HG03558 (cell line): ENCODE measurements at regions not wholly inside any gene's neighbourhood (a gene's known extent, or its start where the extent isn't known, plus 50 kb on each side); places are given as distances from the start of the nearest gene placed in this dataset.

Experiments used
- ATAC-seq: cut with Tn5 transposase; IDR thresholded peaks from one replicate; pipeline ENCODE4 v1.9.1; 2021; ENCODE audit warnings: moderate number of reproducible peaks; ENCODE audit not compliant: unreplicated experiment; ENCODE audit errors: extremely low read depth

DNA sequence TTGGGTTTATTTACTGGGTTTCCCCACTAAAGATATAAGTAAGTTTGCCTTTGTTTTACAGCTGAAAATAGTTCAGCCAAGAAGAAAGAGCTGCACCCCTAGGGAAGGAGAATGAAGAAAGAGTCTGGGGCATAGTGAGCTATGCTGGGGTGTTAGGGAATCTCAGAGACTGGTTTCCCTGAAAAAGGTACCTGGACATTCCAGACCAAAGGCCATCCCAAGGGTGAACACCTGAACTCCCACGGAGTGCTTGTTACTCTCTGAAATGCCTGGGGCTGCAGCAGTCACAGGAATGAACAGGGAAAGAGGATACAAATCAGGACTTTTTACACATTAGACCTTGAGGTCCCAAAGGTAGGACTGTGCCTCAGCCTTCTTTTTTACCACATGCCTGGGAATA lies 337.6 kb upstream of the SLC10A2 start:
- ATAC-seq, result no peak

DNA sequence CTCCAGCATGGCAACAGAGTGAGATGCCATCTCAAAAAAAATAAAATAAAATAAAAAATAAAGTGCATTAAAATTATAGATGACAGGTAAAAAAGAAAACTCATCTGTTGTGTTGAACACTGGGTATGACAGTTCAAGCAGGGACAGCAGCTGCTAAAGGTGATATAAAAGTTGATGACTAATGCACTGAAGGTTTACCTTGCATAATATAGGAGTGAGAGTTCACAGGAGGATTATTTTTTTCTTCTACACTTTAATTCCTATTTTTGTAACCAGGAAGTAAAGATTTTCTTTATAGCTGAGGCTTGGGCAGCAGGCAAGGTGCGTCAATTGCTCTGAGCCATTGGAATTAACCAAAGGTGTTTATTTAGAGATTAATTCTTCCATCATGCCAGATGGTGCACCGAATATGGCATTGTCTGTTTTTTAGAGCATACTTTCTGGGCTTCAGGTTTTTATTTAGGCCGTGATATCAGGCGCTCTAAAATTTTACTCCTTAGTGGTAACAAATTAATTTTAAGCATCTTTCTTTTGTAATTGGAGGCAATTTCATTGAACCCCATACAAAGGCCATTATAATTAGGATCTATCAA lies 337.0 kb upstream of the SLC10A2 start:
- no peak for ATAC-seq

GRCh38 chr13:103395139-103395538 lies 328.9 kb upstream of the SLC10A2 start:
- no peak for ATAC-seq

- no peak for ATAC-seq
These were observed 328.4 kb upstream of the SLC10A2 start for GRCh38 chr13:103394618-103395017.

DNA sequence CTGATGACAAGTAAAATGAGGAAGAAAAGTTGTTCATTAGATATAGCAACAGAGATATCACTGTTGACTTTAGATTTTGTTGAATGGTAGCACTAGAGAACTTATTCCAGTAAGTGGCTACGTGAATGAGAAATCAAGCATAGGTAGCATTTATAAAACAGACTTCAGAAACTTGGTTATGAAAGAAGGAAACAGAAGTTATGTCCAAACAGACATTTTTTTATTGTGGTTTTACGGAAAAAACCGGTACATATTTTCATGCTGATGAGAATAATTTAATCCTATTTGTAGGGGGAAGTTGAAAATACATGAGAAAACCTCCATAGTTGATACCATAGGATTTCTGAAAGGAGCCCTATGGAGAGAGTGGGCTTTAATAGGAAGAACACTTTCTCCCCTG lies 325.7 kb upstream of the SLC10A2 start:
- ATAC-seq, result no peak

DNA sequence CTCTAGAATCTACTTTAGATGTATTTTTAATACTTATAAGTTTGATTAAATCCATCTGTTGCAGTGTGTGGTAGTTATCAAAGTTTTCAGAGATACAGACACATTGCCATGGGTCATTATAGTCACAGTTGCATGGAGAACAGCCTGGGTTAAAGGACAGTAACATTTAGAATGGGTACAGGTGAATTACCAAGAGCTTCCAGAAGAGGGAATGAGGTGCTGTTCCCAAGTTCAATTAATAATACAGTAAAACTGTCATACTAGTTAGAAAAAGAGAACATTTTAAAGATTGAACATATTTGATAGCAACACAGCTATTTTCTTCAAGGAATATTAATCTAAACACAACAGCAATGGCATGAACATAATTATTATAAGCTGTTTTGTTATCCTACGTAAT lies 322.6 kb upstream of the SLC10A2 start:
- ATAC-seq, result no peak

- ATAC-seq, result no peak
These were observed 320.1 kb upstream of the SLC10A2 start for GRCh38 chr13:103386341-103386740.

GRCh38 chr13:103373916-103374315 lies 307.7 kb upstream of the SLC10A2 start:
- no peak for ATAC-seq

DNA sequence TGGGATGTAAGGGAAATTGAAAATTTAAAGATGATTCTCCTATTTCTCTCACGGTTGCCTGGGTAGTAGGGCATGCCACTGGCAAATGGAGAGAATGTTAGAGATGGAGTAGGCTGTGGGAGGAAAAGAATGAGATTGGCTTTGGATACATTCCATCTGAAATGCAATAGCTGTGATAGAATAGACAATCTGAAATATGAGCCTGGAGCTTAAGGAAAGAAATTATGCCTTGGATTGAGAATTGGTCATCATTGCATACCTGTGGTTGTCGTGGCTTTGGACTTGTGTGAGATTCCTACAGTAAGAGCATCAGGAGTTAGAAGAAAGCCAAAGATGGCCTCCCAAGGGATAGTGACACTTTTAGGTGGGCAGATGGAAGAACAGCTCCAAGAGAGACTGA lies 305.1 kb upstream of the SLC10A2 start:
- ATAC-seq, result no peak

DNA sequence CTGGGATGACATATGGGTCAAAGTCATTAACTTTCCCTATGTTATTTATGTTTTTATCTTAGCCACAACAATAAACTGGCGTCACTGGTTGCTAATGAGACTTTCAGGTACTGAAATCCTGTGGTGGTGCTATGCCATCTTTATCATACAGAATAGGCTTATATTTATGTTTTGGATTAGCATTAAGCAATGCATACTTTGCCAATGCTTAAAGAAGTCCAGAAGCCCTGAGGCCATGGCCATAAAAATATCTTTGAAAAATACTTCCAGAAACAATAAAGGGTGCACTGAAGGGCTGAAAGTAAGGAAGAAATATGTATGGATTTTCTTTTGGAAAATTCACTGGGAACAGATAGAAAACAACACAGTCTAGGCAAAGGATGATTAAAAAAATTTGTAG lies 304.6 kb upstream of the SLC10A2 start:
- no peak for ATAC-seq

DNA sequence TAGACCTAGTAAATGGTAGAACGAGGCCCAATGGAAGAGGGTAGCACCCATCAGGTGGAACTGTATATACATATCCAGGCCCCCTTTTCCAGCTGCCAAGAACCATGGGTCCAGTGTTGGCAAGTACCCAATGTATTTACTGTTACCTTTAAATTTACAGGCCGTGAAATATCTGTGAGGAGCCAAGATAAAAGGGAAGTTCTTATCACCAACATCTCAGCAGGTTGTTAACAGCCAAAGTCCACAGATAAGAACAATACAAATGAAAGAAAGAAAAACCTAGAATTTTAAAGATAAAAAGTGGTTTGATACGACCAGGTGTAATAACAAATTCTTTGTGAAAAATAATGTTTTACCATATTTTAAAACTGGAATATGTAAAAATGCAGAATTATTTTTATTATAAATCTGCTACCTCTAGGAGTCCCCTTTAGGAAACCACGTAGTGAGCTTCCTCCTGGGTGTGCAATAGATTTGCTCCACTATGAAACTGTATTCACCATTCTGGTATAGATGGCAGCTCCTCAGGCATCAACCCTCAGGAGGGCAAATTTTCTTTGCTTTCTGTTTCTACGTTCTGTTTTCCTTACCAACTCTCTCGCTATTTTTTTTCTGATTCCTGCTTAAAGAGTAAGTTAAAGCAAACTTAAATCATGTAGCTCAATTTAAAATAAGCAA lies 292.2 kb upstream of the SLC10A2 start:
- ATAC-seq, result no peak

- ATAC-seq, result no peak
These were observed 290.1 kb upstream of the SLC10A2 start for GRCh38 chr13:103356226-103356864.

GRCh38 chr13:103354171-103354570 lies 288.0 kb upstream of the SLC10A2 start:
- no peak for ATAC-seq

DNA sequence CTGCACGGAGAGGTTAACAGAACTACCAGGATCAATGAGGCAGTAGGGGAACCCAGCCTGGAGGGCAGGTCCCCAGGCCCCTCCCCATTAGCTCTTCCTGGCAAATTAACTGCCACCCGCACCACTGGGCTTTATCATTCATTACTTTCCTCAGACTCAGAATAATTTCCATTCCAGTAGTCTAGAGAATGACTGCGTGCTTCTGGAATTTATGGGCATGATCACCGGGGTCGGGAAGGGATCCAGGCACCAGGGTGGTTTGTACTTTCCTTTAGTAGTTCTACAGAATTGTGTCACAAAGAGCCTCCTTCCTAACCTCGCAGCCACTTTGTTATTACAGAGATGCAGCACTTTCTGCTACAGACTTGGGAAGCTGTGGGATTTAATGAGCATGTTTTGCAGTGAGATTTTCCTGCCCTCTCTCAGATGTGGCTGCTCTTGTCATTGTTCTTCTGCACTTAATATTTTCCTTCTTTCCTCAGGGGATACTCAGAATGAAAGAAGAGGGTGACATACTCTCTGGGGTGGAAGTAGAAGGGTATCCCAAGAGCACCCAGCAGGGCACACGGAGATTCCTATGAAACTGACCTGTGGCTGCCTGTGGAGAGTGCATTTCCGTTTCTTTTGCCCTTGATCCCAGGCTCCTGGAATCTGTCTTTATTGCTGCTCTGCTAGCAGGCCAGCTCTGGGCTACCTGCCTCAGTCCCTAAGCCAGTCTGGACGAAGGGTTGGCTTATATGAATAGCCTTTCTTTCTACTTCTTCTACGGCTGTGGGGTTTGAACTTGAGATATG lies 285.0 kb upstream of the SLC10A2 start:
- ATAC-seq, result no peak

- no peak for ATAC-seq
These were observed 283.9 kb upstream of the SLC10A2 start for GRCh38 chr13:103350147-103350546.

DNA sequence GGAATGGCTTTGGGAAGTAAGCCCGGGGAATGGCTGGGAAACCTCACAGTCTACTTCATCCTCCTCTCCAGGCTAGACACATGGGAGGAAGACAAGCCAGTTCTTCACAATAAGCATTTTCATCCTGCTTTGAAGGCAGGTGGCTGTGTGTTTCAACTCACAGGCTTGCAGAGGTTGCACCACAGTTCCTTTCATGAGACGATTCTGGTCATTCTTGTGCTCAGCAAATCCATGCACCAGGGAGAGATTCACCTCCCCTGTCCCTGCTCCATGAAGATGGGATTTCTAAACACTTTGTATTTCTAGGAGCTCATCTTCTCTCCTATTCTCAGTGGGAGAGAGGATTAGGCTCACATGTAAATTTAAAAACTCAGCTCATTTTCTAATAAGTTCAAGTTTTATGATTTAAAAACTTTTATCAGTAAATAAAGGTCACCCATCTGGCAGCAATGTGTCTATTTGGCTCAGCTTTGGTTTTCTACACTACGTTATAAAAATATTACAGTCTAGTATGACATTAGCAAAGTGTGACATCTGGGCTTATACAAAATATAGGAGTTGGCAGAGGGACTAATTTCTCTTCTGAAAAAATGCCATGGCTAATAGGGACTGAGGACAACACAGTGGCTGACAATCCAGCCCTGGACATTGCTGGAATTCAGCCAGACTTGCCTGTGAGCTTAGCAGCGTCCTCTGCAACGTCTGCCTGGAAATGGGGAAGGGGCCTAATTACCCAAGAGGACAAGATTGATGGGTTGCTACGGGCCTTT lies 283.2 kb upstream of the SLC10A2 start:
- ATAC-seq, result no peak

GRCh38 chr13:103335241-103335640 lies 269.0 kb upstream of the SLC10A2 start:
- no peak for ATAC-seq

- ATAC-seq, result no peak
These were observed 265.7 kb upstream of the SLC10A2 start for GRCh38 chr13:103331924-103332323.

DNA sequence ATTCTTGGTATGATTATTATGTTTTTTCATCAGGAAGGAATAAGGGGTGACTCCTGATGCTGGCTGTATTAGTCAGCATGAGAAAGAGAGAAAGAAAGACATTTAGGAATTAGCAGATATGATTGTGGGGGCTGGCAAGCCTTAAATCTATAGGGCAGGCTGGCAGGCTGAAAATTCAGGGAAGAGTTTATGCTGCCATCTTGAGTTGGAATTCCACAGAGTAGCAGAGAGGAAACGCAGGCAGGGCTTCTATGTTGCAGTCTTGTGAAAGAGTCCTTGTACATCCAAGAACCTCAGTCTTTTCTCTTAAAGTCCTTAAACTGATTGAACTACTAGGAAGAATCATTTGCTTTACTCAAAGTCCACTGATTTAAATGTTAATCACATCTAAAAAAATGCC lies 262.7 kb upstream of the SLC10A2 start:
- ATAC-seq, result no peak

- ATAC-seq, result no peak
These were observed 260.1 kb upstream of the SLC10A2 start for GRCh38 chr13:103326326-103326725.
